Muscle of leg (tissue), 3 donors: ENCODE measurements at regions not wholly inside any gene's neighbourhood (a gene's known extent, or its start where the extent isn't known, plus 50 kb on each side); places are given as distances from the start of the nearest gene placed in this dataset.

Experiments used
- DNase-seq: peaks from one replicate; pipeline ENCODE4 v3.0.0; 2013
- H3K27ac ChIP-seq: one replicate; pipeline ENCODE4 v1.5.1; 2013; ENCODE audit warnings: mild to moderate bottlenecking, low read length, control low read depth
- H3K27me3 ChIP-seq: one replicate; pipeline ENCODE4 v1.6.1; 2013; ENCODE audit warnings: low read length; ENCODE audit not compliant: control insufficient read depth, insufficient read depth
- H3K36me3 ChIP-seq: one replicate; pipeline ENCODE4 v1.6.1; 2013; ENCODE audit warnings: low read length; ENCODE audit not compliant: control insufficient read depth, insufficient read depth
- H3K4me1 ChIP-seq: one replicate; pipeline ENCODE4 v1.6.1; 2013; ENCODE audit warnings: low read length; ENCODE audit not compliant: control insufficient read depth, insufficient read depth
- H3K4me3 ChIP-seq: one replicate; pipeline ENCODE4 v1.5.1; 2013; ENCODE audit warnings: low read length, control low read depth
- H3K9me3 ChIP-seq: replicated peaks from 2 replicates; pipeline ENCODE4 v1.6.1; 2013; ENCODE audit warnings: low read depth, low read length; ENCODE audit not compliant: control insufficient read depth
- WGBS: methylation state at CpG from one replicate; pipeline ENCODE4 v1.1.5; 2013; ENCODE audit warnings: missing lambda C conversion rate; ENCODE audit not compliant: insufficient coverage; 5-methylcytosine and 5-hydroxymethylcytosine counted together

DNA sequence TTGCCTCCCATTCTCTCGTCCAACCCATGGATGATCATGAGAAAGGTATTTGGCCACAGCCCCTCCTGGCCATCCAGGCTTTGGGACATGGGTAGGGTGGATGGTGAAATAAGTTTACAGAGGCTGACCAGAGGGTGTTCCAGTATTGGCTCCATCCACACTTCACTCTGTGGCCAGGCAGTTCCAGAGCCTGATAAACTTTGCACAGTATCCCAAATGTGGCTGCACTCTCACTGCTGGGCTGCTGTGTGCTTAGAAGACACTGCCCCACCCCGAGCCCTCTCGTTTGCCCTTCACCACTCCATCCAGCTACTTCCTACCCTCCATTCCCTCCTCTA lies 72.0 kb upstream of the ZMIZ1 start:
- no peak for DNase-seq
- H3K27ac ChIP-seq = no peak overlapping the region
- H3K27me3 ChIP-seq = peaks cover 10% of the 10 kb centered on the region
- no peak overlapping the region for H3K4me3 ChIP-seq
- peaks cover 2% of the 10 kb centered on the region for H3K4me1 ChIP-seq
- WGBS = 55% methylated on average over 2 of the region's 3 CpGs
- H3K36me3 ChIP-seq = no peaks in the 10 kb centered on the region
- H3K9me3 ChIP-seq = no peaks in the 10 kb centered on the region

DNA sequence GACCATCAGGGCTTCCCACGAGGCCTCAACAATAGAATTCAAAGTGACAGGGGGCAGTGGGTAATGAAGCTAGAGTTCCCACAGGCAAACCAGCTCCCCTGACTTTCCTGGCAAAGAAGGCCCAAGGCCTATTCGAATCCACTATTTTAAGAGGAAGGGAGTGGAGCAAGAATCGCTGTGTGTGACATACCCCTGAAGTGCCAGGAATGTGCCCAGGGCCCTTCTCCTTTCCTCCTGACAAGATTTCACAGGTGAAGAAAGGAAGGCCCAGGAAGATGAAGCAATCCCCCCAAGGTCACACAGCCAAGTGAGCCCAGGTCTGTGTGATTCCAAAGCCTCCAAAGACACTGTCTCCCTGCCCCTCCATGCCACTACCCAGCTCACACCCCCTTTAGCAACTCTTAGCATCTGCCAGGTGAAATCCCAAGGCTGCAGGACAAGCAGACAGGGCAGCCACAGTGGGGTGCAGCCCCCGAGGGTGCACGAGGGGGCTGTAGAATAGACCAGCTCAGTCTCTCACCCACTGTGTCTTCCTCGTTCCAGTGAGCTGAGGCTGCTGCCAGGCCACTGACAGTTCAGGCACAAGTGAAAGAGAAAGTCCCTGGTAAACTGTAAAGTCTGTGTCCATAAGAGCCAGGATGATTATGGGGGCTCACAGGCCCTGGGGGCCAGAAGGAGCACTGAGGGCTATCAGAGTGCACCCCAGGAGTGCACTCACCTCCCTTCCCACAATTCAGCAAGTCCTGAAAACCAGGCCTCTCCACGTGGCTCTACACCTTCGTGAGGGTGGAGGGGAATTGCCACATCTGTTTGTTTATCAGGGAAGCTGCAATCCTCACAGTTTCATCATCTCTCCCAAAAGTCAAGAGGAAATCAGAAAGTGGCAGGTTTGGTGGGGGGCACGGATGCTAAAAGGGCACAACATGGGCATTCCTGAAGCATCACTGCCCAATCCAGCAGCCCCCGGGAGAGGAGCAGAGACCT lies 70.8 kb upstream of the ZMIZ1 start:
- peaks cover 10% of the 10 kb centered on the region for H3K27me3 ChIP-seq
- no peaks in the 10 kb centered on the region for H3K36me3 ChIP-seq
- peaks cover 2% of the 10 kb centered on the region for H3K4me1 ChIP-seq
- no peak for DNase-seq
- 83% methylated on average over 7 of the region's 10 CpGs for WGBS
- no peak overlapping the region for H3K27ac ChIP-seq
- H3K4me3 ChIP-seq = no peak overlapping the region
- no peaks in the 10 kb centered on the region for H3K9me3 ChIP-seq

DNA sequence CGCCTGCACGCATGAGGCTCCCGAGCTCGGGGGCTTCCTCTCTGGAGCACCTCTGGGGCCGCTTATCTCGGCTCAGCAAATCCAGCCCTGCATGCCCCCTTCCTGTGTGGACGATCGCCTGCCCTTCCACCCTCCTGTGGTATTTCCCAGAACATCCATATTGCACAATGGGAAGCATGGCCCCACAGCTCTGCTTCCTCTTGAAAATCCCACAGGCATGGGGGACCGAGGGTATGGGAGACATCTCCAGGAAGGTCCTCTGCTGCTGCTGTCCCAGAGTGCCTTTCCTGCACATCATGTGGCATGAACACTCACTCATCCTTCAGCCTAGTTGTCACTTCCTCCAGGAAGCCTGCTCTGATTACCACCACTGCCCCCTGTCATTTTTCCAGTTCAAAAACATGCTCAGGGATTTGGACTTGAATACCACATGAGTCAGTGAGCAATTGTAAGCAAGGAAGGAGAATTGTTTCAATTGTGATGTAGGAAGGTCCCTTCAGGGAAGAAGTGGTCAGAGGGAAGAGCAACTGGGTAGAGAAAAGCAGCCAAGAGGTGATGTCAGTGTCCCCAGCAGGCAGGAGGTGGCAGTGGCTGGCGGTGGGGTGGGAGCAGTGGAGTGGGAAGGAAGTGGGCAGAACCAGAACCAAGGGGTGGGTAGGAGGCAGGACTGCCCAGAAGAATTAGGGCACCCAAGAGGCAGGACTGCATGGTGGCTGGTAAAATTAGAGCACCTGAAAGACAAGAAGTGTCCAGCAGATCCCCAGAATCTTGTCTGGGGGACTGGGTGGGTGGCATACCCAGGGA lies 67.5 kb upstream of the ZMIZ1 start:
- Histone ChIP-seq H3K4me1 (peaks cover 10% of the 10 kb centered on the region), H3K4me3 (no peak overlapping the region), H3K9me3 (no peaks in the 10 kb centered on the region), H3K36me3 (no peaks in the 10 kb centered on the region), H3K27ac (no peak overlapping the region), H3K27me3 (peaks cover 14% of the 10 kb centered on the region)
- 68% methylated on average over 10 of the region's 10 CpGs for WGBS
- no peak for DNase-seq

DNA sequence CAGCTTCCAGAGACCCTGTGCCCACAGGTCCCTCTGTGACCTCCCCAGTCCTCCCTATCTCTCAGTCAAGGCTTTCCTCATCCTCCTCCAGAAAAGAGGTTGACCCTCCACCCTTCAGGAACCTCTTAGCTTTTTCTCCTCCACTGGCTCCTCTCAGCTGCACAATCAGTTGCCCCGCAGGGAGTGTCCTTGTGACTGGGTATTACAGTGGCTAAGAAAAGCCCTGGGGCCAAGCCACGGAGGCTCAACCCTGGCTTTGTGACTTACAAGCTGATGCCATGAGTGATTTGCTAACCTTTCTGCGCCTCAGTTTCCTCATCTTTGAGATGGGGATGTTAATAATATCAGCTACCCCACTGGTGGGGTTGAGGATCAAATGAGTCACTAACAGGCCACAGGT lies 66.4 kb upstream of the ZMIZ1 start:
- DNase-seq = no peak
- no peak overlapping the region for H3K27ac ChIP-seq
- H3K27me3 ChIP-seq = peaks cover 14% of the 10 kb centered on the region
- H3K4me3 ChIP-seq = no peak overlapping the region
- 93% methylated on average over 2 of the region's 3 CpGs for WGBS
- H3K4me1 ChIP-seq = peaks cover 10% of the 10 kb centered on the region
- no peaks in the 10 kb centered on the region for H3K36me3 ChIP-seq
- H3K9me3 ChIP-seq = no peaks in the 10 kb centered on the region

DNA sequence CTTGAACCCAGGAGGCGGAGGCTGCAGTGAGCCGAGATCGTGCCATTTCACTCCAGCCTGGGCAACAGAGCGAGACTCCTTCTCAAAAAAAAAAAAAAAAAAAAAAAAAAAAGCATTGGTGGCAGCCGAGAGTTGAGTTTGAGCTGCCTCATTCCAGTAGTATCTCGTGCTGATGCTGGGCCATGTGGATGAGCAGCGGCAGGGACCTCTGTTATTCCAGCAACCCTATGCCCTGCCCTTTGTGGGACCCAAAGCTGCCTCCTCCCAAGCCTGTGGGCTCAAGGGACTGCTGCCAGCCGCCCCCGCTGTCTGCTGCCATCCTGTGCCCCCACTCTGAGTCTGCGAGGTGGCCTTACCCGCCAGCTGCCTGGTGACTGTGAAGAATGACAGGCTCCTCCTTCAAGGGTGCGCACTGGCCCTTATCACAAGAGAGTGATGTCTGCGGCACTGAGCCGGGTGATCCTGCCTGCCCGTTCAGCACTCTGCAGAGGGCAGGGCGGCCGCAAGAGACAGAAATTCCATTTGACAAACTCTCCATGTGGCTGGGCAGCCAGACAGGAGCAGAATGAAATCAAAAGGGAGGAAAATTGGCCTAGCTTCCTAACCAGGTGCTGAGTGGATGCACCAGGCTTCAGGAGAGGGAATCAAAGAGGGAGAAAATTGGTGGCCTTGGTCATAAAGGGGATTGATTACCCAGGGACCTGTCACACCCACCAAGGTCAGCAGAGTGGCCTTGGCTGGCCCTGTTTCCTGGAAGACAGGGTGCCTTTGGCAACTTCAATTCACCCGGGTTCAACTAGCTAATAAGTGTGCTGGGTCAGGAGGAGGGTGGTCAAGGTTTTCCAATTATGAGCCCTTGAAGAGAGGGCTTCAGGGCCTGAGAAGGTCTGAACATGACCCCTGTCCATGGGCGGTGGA lies 65.3 kb upstream of the ZMIZ1 start:
- no peaks in the 10 kb centered on the region for H3K36me3 ChIP-seq
- peaks cover 10% of the 10 kb centered on the region for H3K4me1 ChIP-seq
- no peak overlapping the region for H3K27ac ChIP-seq
- H3K9me3 ChIP-seq = no peaks in the 10 kb centered on the region
- DNase-seq = no peak
- 79% methylated on average over 15 of the region's 19 CpGs for WGBS
- no peak overlapping the region for H3K4me3 ChIP-seq
- peaks cover 14% of the 10 kb centered on the region for H3K27me3 ChIP-seq

DNA sequence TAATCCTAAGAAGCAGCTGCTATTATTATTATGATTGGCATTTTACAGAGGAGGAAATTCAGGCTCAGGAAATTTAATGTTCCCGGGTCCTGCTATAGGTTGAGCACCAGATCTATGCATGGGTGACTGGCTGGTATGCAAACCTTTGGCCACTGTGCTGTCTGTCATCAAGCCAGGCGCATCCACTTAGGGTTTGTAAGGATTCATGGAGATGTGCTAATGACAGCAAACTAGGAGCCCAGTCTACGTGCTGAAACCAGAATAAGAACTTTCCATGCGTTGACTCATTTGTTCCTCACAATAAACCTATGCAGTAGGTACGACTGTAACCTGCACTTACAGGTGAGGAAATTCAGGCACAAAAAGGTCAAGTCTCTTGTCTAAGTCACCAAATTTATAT lies 64.5 kb upstream of the ZMIZ1 start:
- Histone ChIP-seq H3K36me3 (no peaks in the 10 kb centered on the region), H3K27ac (no peak overlapping the region), H3K4me1 (peaks cover 10% of the 10 kb centered on the region), H3K27me3 (peaks cover 14% of the 10 kb centered on the region), H3K9me3 (no peaks in the 10 kb centered on the region), H3K4me3 (no peak overlapping the region)
- DNase-seq = no peak
- WGBS = 75% methylated on average over 1 of the region's 5 CpGs

DNA sequence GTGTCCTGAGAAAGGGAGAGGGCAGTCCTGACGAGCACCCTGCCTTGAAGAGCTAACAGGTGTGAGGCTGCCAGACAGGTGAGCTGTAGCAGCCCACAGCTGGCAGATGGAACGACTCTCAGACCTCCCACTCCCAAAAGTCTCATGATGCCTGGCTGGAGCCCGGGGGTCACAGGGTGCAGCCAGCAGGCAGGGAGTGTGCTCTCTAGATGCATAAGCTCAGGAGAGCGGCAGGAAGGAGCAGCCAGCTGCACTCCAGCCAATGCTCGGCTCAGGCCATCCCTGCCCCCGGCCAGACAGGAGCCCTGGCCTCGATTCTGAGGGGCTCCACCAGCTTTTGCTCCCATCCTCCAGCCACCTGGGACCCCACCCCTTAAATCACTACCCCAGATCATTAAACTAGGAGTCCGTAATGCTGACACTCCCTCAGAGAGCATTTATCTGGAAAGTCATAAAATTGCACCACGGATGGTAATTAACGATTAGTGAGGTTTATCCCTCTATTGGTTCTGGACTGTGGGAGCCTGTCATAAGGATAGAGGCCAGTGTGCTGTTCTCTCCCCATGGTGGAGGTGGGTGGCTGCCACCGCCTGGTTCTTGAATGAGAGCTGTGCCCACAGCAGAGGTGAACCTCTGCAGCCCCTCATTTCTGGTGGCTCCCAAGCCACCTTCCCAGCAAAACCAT lies 63.5 kb upstream of the ZMIZ1 start:
- no peaks in the 10 kb centered on the region for H3K36me3 ChIP-seq
- H3K4me3 ChIP-seq = no peak overlapping the region
- H3K4me1 ChIP-seq = peaks cover 10% of the 10 kb centered on the region
- DNase-seq = no peak
- no peaks in the 10 kb centered on the region for H3K9me3 ChIP-seq
- no peak overlapping the region for H3K27ac ChIP-seq
- peaks cover 13% of the 10 kb centered on the region for H3K27me3 ChIP-seq
- WGBS = 30% methylated on average over 8 of the region's 11 CpGs

DNA sequence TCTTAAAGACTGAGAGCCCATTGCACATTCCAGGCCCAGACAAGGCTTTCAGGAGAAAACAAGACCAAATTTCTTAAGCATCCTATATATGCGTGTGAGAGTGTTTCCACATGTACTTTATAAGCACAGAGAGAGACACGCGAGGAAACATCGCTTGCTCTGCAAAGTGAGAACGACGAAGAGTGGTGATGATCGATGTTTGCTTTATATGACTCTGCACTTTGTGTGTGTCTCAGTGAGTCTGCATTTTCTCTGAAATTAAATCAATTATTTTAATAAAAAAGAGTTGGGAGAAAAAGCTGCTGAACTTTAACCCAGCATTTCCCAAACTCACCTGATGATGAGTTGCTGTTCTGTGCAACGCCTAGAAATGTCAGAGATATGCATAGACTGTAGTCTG lies 61.7 kb upstream of the ZMIZ1 start:
- H3K4me1 ChIP-seq = peaks cover 8% of the 10 kb centered on the region
- H3K27ac ChIP-seq = no peak overlapping the region
- H3K27me3 ChIP-seq = peaks cover 9% of the 10 kb centered on the region
- H3K4me3 ChIP-seq = no peak overlapping the region
- H3K9me3 ChIP-seq = no peaks in the 10 kb centered on the region
- no CpG with 5 or more reads among the region's 8 CpGs for WGBS
- no peak for DNase-seq
- H3K36me3 ChIP-seq = no peaks in the 10 kb centered on the region

DNA sequence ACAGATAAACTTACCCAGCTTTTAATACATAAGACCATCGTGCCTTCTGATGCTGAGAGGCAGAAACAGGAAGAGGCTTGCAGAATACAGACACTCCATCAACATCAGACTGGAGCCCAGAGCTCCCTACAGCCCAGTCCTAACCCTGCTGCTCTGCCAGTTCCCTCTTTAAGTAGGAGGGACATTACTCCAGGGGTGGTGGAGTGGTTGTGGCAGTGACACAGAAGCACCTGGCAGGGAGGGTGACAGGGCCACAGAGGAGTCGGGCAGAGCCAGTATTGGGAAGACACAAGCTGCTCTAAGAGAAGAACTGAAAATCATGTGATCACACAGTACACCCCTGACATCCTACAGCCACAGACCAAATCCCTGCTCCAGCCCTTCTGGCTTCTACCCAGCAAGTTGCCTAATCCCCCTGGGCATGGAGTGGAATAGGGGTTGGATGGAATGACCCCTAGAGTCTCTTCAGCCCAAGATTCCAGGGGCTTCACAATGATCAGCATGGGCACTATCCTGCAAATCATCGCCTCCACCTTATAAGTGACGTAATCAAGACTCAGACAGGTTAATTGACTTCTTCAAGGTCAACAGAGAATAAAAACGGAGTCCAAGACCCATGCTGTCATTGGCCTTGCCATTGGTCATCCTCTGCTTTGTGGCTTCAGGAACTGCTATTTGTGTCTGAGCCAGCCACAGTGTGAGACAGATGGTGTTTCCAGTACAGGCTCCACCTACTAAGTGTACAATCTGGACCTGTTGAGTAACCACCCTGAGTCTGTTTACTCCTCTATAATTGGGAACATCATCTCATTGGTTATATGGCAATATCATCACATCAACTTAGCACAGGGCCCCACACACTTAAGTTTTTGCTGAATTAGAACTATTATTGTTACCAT lies 61.1 kb upstream of the ZMIZ1 start:
- WGBS = 78% methylated on average over 3 of the region's 5 CpGs
- H3K27ac ChIP-seq = no peak overlapping the region

More for the DNA sequence above, 61.1 kb upstream of the ZMIZ1 start:
- Histone ChIP-seq H3K4me3 (no peak overlapping the region), H3K4me1 (peaks cover 11% of the 10 kb centered on the region), H3K27me3 (peaks cover 9% of the 10 kb centered on the region), H3K36me3 (no peaks in the 10 kb centered on the region), H3K9me3 (no peaks in the 10 kb centered on the region)
- no peak for DNase-seq
